HG03354 (cell line): ENCODE measurements at regions not wholly inside any gene's neighbourhood (a gene's known extent, or its start where the extent isn't known, plus 50 kb on each side); places are given as distances from the start of the nearest gene placed in this dataset.
A peak's percentile ranks its signal among the peaks of the same experiment; 100 is the strongest.

Experiments
- ATAC-seq: cut with Tn5 transposase; IDR thresholded peaks from one replicate; pipeline ENCODE4 v1.9.1; 2021; ENCODE audit warnings: mild to moderate bottlenecking; ENCODE audit not compliant: unreplicated experiment, poor library complexity, severe bottlenecking

DNA sequence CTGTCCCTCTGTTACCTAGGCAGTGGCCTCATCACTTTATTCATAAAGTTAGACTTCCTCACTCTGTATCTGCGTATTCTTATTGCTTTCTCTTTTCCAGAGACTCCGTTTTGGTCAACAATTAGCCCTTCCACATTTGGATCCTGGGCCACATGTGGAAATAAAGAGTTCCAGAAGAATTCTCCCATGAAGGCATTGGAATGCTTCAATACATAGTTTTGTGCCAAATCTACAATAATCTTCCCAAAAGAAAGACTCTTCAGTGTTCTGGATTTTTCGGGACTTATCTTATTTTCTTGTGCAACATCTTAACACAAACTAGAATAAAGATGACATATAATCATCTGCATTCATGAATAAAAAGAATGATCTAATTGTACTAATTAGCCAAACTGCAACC lies 187.7 kb upstream of the BMP2 start:
- ATAC-seq, result no peak

DNA sequence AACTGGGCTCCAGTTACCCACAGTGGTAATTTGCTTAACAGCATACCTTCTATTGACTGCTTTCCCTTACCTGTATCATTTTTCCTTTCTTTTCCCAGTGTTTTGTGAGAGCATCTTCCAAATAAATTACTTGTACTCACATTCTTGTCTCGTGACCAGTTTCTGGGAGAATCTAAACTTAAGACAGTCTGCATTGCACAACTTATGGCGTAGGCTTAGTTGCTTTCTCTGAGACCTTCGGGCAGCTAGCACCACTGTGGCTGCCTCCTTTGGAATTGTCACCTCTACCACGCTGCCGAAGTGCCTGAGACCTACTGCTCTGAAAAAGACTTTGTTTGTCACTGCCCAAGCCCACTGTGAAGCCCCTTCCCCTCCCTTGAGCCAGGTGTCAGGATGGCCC lies 188.1 kb upstream of the BMP2 start:
- no peak for ATAC-seq

DNA sequence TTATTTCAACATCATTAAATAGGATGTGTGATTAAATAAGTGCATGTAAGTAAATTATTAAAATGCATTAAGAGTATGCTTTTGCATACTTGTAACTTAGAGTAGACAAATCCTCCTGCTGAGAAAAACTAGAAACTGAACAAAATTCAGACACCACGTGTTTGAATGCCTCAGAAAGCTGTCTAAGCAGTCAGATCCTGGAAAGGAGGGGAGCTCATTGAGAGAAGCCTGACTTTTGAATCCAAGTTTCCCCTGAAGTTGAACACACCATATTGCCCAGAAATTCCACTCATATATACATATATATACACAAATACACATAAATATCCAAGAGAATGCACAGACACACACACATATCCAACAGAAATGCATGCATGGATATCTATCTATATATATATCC lies 190.0 kb upstream of the BMP2 start:
- ATAC-seq, result no peak

DNA sequence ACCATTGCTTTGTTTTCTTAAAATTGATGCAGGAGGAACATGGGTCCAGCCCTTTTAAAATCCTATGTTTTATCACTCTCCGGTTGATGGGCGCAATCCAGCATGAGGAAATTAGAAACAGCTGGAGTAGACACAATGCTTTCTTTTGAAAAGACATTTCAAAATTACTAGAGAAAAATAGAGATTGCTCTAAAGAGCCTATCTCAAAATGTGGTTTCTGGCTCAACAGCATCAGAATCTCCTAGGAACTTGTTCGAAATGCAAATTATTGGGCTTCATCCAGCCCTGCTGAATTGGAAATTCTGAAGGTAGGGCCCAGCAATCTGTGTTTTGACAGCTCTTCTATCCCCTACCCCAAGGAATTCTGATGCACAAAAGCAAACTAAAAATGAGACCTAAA lies 190.8 kb upstream of the BMP2 start:
- ATAC-seq, result no peak

DNA sequence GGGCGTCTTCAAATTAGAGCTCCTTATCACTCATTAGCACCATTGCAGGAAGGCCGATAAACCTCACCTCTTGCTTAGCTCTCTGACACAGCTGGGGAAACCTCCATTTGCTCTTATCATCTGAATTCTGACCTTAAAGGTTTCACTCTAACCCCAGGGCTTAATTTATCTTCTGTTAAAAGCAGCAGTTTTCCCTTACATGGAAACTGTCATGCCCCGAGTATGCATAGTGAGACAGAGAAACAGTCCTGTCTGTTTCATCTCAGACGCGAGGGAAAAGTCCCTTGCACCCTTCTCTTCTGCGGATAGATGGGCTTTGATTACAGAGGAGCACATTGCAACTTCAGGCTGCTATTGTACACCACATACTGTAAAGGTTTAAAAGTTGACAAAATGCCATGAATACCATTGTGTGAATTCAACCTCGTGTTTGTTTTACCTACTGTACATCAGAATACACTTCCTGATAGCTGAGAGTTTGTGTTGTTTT lies 191.5 kb upstream of the BMP2 start:
- peak; percentile 45 for ATAC-seq

DNA sequence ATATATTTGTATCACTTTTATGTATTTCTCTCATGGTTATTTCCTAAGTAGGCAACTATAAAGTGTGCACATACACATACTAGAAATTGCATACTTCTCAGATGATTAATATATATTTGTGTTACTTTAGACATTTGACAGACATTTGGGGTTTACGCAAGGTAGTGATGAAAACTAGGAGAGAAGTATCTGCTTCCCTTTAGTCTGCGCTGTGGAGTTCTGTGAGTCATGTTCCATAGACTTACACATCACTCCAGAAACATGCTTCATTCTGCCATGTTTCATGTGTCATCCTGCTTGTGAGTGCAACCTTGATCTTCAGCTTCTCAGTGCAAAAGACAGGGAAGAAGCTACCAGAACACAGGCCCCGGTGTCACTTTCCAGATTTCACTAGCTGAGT lies 200.7 kb upstream of the BMP2 start:
- no peak for ATAC-seq

DNA sequence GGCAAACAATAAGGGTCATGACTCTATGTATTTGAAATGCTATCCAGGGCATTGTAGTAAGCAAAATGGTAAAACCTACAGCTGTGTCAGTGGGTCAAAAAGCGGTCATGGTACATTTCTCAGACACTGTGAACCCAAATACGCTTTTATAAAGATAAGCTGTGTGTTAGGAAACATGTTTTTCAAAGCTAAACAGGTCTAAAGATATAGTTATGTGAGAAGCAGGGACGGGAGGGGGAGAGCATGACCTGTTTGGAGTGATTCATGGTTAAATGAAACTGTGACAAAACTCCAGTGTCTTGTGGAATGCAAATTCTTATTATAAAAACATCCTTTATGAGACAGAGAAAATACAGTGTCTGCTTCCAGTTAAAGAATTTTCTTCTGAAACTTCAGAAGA lies 205.4 kb upstream of the BMP2 start:
- ATAC-seq, result no peak

DNA sequence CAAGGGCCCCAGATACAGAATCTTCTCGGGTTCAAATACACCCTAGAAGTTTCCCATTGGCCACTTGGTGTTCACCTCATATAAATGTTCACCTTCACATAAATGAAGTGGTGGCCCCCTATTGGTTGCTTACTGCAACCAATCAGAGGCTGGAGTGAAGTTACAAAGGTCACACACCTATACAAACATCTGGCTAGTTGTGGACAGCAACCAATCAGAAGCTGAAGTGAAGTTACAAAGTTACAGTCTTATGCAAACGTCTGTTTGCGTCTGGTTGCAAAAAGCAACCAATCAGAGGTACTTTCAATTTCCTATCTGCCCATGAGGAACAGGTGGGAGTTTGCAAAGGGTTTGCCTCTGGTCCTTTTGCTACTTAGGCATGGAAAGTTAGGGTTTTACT lies 206.5 kb upstream of the BMP2 start:
- ATAC-seq, result no peak

DNA sequence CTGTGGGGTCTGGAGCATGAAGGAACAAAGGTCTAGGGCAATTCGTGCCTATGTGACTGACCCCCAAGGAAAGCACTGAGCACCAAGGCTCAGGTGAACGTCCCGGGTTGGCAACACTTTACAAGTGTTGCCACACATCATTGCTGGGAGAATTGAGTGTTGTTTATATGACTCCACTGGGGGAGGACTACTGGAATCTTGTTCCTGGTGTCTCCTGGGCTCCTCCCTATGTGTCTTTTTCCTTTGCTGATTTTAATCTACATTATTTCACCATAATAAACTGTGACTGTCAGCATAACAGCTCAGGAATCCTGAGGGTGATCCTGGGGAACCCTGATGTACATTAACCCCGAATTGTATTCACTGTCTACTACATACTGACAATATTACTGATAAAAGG lies 207.7 kb upstream of the BMP2 start:
- ATAC-seq, result no peak

DNA sequence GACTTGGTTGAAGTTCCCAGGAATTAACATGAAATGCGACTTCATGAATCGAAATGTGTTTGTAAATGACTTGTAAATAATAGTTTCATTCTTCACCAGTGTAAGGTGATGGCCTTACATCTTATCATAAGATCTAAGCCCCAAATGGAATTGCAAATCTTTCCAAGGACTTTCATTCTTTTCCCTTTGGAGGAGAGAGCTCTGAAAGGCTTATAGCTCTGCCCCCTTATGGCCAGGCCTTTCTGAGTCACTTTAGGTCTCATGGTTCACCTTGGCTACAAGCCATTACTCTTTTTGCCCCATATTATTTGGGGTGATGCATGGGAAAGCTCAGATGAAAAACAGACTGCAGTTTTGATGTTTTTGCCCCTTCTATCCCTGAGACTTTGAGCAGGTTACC lies 209.1 kb upstream of the BMP2 start:
- no peak for ATAC-seq

DNA sequence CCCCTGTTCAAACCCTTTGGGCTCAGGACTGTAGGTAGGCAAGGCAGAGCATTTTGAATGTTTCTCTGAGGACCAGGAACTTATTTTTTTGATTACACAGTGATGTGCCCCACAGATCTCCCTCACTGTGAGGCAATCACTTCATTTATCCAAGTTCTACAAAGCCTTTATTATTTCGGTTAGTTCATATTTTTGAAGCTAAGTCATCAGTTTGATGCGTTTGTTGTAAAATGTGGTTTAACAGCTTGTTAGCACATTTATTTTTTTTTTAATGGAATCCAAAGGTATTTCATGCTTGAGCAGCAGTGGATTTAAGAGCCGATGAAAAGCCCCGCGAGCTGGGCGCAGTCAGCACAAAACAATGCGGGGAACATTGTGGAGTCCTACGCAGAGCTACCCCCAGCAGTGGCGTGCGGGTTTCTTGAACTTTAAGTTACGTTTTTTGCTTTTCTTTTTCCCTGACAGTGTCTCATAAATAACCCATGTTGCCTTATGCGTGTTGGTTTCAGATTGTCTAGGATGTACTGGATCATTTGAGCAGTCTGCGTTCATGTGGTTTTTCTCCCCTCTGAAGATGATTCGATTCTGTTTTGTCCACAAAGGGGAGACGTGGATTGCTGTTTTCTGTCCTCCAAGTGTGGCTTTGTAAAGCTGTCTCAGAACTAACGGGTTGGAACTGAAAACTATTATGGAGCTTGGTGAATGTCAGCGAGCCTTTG lies 233.6 kb upstream of the BMP2 start:
- ATAC-seq, result no peak

DNA sequence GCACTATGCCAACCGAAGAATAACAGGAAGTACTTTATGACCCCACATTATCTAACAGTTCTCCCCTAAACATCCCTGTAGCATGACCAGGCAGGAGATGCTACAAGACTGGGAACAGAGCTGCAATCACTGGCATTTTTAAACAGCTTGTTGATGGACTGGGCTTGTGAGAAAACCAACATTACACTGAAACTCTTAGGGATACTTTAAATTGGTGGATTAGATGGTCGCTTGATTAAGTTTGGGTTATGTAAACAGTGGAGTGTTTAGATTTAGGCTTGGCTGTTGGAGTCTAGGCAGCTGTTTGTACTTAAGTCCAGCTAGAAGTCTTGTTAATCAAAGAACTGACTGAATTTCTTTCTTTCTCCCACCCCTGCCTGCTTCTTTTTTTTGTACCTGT lies 234.1 kb upstream of the BMP2 start:
- ATAC-seq, result no peak

DNA sequence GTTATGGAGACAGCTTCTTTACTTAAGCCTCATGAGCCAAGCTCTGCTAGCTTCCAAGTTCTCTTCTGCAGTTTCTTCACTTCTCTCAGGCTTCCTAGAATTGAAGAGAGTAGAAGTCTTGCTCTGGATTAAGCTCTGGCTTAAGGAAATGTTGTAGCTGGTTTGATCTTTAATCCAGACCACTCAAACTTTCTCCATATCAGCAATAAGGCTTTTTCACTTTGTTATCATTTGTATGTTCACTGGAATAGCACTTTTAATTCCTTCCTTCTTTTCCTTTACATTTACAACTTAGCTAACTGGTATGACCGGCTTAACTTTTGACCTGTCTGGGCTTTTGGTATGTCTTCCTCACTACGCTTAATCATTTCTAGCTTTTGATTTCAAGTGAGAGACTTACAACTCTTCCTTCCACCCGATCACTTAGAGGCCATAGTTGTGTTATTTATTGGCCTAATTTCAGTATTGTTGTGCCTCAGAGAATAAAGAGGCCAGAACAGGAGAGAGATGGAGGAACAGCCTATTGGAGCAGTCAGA lies 236.6 kb upstream of the BMP2 start:
- ATAC-seq, result no peak

DNA sequence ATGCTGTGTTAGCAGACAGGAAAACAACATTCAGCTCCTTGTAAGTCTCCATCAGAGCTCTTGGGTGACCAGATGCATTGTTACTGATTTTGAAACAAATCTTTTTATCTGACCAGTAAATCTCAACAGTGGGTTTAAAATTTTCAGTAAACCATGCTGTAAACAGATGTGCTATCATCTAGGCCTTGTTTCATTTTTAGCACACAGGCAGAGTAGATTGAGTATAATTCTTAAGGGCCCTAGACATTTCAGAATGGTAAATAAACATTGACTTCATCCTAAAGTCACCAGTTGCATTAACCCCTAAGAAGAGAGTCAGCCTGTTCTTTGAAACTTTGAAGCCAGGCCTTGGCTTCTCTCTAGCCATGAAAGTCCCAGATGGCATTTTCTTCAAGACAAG lies 237.2 kb upstream of the BMP2 start:
- no peak for ATAC-seq

DNA sequence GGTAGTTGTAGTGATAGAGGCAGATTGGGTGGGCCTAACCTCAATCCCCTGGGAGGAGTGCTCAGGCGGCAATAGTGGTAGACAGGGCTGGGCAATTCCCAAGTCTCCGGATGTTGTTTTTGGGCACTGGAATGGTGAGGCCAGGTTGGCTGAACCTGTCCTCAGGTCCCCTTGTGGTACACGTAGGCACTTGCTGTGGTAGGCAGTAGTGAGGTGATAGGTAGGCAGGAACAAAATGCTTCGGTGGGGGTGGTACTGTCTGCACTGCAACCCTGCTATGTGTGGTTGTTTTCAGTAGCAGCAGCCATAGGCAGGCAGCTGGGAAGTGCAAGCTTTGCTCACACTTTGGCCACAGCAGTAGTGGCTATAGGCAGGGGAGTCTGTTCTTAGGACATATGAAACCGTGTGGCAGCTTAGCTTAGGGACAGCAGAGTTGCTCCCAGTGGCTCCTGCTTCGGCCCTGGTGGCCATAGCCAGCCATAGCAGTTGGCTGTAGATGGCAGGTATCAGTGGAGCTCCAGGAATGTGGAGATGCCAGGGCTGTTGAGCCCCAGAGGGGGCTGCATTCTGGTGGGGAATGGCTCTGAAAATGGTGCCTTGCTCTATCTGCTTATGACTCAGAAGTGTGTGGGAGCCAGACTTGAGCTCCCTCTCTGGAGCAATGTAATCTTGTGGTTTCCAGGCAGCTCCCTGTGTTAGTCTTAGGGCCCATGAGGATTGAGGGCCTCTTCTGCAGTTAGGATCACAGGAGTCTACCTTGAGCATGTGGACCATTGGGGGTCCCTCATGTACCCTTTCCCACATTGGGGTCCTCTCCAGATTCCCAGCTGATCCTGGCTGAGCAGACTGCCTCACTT lies 241.8 kb upstream of the BMP2 start:
- no peak for ATAC-seq

DNA sequence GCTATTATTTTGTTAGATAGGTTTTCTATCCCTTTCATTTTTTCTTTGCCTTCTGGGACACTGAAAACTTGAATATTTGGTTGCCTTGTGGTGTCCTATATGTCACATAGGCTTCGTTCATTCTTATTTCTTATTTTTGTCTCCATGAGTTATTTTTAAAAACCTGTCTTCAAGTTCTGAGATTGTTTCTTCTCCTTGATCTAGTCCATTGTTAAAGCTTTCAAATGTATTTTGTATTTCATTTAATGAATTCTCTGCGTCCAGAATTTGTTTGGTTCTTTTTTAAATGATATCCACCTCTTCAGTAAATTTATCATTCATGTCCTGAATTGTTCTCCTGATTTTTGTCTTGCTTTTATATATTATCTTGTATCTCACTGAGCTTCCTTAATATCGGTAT lies 243.2 kb upstream of the BMP2 start:
- ATAC-seq, result no peak

DNA sequence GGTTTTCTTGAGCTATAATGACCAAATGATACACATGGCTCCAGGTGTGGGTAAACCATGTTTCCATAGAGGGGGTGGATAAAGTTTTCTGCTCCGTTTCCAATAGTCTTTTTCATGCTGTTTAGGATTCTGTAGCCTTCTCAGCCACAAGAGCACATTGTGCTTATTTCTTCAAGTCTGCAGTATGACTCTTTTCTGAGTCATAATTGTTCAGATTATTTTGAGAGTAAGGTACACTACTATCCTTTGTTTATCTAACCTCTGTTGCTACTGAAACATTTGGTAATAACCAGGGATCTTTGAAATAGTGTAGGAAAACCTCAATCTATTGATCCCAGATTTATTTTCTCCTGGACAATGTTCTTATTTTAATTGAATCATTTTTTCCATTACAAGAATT lies 247.9 kb upstream of the BMP2 start:
- ATAC-seq, result no peak

DNA sequence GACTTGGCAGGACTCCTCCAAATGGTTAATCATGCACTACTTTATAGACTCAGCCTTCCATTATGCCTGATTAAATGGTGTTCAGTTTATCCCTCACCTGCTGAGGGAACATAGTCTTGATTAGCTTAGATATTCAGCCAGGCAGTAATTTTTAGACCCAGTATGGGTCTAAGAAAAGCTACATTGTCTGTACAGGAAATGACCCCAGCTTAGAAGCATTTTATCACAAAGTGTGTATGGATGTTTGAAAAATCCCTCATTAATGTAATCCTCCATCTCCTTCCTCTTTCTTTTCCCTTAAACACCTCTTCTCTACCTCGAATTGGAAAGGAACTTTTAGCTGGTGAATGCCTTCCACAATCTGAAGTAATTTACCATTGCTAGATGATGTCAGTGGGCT lies 252.2 kb upstream of the BMP2 start:
- ATAC-seq, result no peak

DNA sequence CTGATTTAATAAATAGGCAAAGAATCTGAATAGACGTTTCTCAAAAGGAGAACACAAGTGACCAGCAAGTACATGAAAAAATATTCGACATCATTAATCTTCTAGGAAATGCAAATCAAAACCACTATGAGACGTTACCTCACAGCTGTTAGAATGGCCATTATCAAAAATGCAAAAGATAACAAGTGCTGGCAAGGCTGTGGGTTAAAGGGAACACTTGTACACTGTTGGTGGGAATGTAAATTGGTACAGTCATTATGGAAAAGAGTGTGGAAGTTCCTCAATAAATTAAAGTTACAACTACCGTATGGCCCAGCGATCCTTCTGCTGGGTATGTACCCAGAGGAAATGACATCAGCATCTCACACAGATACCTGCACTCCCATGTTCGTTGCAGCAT lies 253.9 kb upstream of the BMP2 start:
- no peak for ATAC-seq

DNA sequence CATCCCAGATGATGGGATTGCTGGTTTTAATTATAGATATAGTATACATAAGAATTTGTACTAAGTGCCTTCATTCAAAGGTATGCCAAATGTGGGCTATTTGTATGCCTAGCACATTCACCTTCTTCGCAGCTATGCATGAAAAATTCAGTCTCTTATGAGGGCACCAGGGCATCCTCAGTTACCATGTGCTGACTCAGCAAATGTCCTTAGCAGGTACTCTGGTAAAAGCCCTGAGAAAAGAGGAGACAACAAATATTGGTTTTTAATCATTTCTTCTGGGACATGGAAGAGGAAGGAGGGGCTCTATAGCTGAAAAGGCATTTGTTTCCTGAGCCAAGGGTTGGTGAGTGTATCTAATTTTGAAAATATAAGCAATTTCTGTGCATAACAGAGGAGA lies 258.1 kb upstream of the BMP2 start:
- ATAC-seq, result no peak

DNA sequence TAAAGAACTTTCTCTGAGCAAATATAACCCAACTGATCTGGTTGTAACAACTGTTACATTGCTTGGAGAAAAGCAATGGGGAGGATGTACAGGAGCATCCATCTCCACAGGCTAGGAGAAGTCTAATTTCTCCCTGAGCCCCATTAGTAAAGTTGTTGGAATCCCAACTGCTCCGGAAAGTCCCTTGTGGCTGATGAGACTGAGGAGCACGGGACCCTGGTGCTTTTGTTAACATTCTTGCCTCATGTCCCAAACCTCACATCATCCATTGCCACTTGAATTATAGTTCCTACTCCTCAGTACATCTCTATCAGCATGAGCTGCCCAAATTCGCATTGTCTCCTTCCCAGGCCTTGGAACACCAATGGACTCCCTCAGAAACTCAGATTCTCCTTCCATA lies 260.6 kb upstream of the BMP2 start:
- no peak for ATAC-seq
